NK-92 treated with Interleukin-12 subunit alpha and Interleukin-12 subunit beta, amount 100 ng/mL, for 24 hours (cell line): ENCODE measurements at regions not wholly inside any gene's neighbourhood (a gene's known extent, or its start where the extent isn't known, plus 50 kb on each side); places are given as distances from the start of the nearest gene placed in this dataset.

Experiments
- DNase-seq: peaks from one replicate; lab custom pipeline; 2025; lab: John Stamatoyannopoulos, UW

GRCh38 chr16:85376292-85377095 lies 236.6 kb upstream of the GSE1 start:
- no peak for DNase-seq

- DNase-seq = no peak
These were observed 235.6 kb upstream of the GSE1 start for GRCh38 chr16:85377388-85378144.

DNA sequence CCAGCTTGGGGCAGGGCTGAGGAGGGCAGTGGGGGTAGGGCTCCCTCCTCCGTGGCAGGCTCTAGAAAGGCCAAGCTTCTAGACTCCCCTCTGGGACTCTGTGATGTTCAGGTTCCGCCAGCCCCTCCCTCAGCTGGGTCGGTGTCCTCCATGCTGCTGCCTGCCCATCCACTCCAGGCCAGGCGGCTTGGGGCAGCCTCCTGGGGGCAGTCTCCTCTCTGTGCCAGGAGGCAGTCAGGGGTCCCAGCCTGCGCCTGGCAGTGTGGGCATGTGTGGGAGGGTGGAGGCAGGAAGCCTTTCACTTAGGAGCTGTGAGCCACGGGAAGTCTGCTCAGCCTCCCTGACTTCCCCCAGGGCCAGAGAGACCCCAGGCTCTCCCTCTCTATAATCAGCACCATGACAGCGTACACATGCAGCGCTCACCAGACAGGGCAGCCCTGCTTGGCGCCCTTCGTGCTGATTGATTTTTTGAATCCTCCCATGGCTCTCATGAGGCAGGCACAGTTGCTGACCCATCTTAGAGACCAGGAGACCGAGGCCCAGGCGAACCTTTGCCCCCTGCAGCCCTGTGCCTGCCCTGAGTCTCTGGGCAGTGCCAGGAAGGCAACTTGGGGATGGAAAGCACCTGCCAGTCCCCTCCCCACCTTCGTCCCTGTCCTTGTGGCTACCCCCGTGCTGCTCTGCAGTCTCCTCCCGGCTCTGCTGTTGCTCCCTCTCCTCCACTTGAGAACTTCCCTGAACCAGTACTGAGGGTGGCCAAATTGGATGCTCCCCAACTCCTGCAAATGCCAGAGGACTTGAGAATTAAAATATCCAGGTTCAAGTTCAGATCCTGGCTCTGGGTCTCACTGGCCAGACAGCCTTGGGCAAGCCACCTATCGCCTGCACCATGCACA lies 234.7 kb upstream of the GSE1 start:
- no peak for DNase-seq

DNA sequence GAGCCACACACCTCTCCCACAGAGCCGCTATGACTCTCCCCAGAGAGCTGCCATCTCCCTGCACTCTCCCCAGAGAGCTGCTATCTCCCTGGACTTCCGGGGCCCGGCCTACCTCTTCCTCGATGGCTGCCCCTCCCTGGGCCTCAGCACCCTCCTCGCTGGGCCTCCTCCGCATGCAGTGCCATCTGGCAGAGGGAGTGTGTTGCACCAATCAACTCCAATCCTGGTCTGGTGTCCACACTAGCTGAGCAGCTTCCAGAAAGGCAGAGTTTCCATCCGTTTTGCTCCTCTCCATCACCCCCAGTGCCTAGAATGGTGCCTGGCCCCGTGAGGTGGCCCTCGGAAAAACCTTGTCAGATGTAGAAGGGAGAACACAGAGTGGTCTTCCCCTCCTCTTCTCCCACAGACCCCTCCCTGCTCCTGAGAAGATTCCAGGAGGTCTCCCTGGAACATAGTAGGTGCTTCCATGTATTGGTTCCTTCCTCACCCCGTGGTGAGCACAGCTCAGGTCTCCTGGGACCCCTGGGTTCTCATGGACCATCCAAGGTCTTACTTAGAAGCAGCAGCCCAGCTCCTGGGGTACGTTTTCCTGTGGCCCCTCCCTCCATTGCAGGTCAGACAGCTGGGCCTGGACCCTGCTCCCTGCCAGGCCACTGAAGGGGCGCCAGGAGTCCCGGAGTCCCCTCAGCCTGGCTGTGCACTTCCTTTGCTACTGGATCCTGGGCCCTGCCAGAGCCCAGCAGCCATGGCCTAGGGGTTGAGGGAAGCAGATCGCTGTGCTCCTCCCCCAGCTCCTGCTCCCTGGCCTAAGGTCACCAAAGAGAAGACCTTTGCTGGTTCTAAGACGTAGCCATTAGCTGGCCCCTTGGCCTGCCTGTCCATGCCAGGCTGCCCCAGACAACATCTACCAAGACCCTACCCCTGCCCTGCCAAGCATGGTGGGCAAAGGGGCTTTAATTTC lies 233.8 kb upstream of the GSE1 start:
- DNase-seq = no peak

DNA sequence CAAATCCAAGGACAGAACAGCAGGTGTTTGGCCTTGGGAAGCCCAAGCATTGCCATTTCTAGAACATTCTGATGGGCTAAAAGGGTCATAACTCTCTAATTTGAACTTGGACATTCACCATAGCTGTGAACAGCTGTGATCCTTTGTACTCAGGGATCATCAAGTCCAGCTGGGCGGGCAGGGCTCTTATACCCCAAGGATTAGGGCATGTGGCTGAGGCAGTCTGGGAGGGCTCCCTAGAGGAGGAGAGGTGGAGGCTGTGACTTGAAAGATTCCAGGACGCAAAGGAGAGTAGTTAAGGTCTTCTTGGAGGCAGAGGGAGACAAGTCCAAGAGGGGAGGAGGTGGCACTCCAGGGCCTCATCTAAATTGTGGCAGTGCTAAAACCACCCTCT lies 233.1 kb upstream of the GSE1 start:
- DNase-seq = no peak

- DNase-seq = no peak
These were observed 232.0 kb upstream of the GSE1 start for GRCh38 chr16:85380905-85381737.

DNA sequence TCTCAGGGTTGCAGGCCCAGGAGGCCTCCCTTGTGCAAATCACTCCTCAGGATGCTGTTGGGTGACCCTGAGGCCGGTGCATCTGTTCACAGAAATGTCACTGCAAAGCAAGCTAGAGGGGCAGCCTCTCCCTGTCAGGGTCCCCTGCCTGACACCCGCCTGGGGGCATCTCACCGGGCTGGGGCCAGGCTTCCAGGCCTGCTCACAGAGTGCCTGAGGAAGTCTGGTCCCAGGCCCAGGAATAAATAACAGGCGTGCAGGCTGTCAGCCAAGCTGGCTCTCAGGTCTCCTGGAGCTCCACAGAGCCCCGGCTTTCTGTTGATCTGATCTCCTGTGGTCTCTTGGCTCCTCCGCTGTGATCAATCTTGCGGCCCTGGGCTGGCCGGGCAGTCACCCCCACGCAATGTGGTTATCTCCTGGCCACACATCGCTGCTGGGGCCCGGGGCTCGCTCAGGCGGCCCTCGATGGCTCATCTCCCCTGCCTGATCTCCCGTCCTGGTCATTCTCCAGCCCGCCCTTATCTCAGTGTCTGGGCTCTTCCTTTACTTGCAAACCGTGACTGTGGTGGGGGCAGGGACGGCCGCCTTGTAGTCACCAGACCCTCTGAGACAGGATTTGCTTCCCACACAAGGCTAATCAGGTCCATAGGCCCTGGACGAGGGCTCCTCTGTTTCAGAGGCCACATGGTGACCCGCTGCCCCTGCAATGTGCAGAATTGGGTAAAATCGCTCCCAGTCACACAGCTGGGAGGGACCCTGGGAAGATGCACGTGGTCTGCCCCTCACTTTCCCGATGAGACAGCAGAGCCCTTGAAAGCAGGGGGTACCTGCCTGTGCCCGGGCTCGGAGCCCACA lies 231.2 kb upstream of the GSE1 start:
- DNase-seq = no peak

- DNase-seq = no peak
These were observed 230.4 kb upstream of the GSE1 start for GRCh38 chr16:85382717-85383118.

DNA sequence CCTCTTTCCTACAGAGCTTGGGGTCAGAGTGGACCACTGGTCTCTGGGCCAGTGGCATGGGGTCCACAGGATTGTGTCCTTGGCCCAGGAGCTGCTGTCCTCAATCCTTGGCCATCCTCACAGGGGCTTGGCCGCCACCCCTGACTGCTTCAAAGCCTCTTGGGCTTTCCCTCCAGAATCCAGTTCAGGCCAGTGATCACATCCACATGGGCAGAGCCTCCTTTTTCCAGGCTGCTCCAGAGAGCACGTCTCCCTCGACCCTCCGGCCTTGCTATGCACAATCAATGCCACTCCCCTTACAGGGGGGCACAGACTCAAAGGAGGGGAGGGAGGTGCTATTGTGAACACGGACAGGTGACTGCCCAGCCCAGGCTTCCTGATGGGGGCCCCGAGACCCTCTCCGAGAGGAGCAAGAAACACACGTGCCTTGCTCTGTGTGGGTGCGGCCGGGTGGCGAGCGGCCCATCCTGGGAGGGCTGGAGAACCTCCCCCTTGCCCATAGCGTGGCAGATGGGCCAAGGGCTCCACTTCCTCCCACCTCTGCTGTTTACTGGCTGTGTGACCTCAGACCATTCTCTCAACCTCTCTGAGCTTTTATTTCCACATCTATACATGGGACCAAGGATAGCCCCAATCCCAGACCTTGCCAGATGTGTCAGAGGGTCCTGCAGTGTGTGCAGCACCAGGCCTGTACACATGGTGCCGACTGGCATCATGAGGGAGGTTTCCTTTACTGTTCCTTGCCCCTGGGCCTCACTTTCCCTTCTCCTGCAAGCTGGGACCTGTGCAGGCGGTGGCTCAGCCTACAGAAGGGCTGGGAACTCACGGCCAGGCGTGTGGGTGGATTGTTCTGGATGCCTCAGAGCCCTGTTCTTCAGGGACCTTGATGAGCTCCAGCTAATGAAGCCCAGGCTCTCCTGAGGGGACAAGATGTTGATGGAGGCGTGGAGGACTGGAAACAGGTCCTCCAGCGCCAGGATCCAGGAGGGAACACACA lies 229.0 kb upstream of the GSE1 start:
- no peak for DNase-seq

DNA sequence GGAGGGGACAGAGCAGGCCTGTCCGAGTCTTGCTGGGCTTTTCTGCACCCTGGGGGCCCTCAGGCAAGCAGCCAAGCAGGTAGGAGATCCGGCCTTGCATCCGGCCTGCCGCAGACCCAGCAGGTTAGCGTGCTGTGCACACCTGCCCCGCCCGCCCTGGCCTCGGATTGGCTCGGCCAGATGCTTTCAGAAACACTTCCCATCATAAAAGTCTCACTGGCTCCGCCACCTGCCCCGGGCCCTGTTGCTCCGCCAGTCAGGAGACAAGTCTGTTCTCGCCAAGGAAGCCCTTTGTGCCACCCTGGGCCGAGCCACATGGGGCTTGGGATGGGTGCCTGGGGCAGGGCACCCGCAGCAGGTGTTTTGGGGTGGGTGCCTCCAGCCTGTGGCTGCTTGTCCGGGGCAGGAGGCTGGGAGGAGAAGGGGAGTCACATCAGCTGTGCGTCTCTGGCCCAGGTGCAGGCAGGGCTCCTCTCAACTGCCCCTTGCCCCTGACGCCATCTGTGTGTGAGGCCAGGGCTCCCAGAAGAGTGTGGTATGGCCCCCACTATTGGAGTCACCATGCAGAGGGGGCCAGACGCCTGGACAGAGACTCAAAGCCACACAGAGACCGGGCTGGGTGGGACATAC lies 228.2 kb upstream of the GSE1 start:
- DNase-seq = no peak

GRCh38 chr16:85385463-85386331 lies 227.4 kb upstream of the GSE1 start:
- no peak for DNase-seq

- no peak for DNase-seq
These were observed 226.5 kb upstream of the GSE1 start for GRCh38 chr16:85386467-85387170.

GRCh38 chr16:85387171-85387507 lies 226.0 kb upstream of the GSE1 start:
- DNase-seq = no peak

- no peak for DNase-seq
These were observed 225.3 kb upstream of the GSE1 start for GRCh38 chr16:85387731-85388295.

- no peak for DNase-seq
These were observed 223.2 kb upstream of the GSE1 start for GRCh38 chr16:85389679-85390470.
